Fibroblast of the aortic adventitia (primary cell): ENCODE measurements at regions not wholly inside any gene's neighbourhood (a gene's known extent, or its start where the extent isn't known, plus 50 kb on each side); places are given as distances from the start of the nearest gene placed in this dataset.
A peak's percentile ranks its signal among the peaks of the same experiment; 100 is the strongest.
"Not testable (repeated sequence)": the region's sequence is repeated elsewhere in the genome, so short reads cannot be mapped to it uniquely, and the experiment has no call there.

Experiments
- DNase-seq: peaks from one replicate; pipeline ENCODE4 v3.0.0-alpha.2; 2010; ENCODE audit warnings: low read depth
- H3K4me3 ChIP-seq: 2 replicates; pipeline ENCODE4 v1.5.1; 2011; ENCODE audit warnings: low read depth, mild to moderate bottlenecking, control low read depth, low read length, moderate library complexity
- TF ChIP-seq, protein P1 (sequence below): IDR thresholded peaks from 2 replicates; pipeline ENCODE4 v1.5.1; 2011; ENCODE audit warnings: mild to moderate bottlenecking, low read length, control low read depth, inconsistent platforms; ENCODE audit not compliant: insufficient read depth

DNA sequence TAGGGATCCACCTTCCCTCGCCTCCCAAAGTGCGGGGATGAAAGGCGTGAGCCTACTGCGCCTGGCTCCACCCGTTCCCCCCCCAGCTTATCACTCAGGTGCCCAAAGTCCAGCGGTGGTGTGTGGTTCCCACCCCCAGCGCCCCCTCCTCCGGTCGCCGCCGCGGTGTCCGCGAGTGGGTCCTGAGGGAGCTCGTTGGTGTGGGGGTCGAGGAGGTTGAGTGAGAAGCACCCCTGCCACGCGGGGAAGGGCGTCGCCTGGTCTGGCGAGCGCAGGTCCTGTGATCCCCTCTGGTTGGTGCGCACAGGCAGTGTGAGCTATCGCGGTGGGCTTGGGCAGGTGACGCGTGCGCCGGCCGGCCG, 3900.6 kb upstream of the OR11H1 start:
- TF ChIP-seq, protein P1, sequence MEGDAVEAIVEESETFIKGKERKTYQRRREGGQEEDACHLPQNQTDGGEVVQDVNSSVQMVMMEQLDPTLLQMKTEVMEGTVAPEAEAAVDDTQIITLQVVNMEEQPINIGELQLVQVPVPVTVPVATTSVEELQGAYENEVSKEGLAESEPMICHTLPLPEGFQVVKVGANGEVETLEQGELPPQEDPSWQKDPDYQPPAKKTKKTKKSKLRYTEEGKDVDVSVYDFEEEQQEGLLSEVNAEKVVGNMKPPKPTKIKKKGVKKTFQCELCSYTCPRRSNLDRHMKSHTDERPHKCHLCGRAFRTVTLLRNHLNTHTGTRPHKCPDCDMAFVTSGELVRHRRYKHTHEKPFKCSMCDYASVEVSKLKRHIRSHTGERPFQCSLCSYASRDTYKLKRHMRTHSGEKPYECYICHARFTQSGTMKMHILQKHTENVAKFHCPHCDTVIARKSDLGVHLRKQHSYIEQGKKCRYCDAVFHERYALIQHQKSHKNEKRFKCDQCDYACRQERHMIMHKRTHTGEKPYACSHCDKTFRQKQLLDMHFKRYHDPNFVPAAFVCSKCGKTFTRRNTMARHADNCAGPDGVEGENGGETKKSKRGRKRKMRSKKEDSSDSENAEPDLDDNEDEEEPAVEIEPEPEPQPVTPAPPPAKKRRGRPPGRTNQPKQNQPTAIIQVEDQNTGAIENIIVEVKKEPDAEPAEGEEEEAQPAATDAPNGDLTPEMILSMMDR, result no peak
- peak; percentile 4 for DNase-seq
- no peak overlapping the region for H3K4me3 ChIP-seq

GRCh38 chr22:11627798-11628650, 3900.0 kb upstream of the OR11H1 start:
- DNase-seq, result no peak
- TF ChIP-seq, protein P1, result no peak
- H3K4me3 ChIP-seq, result no peak overlapping the region

DNA sequence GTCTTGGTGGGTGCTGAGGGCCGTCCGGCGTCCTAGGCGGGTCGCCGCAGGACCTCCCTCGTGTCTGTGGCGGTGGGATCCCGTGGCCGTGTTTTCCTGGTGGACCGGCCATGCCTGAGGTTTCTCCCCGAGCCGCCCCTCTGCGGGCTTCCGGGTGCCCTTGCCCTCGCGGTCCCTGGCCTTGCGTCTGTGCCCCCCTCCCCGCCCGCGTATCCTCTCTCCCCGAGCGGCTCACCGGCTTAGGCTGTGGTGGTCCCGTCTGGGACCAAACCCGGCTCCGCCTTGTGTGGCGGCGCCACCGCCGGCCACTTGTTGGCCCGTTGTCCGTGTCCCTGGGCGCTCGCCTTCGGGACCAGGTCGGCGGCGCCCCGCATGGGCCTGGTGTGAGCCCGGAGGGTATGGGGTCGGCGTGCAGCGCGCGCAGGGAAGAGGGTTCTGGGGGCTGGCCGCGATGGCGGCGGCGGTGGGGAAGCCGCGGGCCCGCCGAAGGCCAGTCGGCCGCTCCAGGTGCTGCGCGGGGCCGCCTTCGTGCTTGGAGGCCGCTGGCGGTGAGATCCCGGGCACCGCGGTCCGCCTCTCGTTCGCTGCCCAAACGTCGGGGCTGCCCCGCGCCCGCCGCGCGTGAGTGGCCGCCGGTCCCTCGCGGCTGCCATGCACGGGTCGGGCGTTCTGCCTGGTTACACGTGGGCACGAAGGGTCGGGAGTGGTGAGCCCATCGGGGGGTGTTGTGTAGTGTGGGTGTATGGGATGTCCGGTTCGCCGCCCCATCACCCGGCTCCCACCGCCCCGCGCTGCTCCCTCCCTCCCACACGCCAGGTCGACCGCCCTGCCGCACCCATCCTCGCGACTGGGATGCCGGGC, 3899.1 kb upstream of the OR11H1 start:
- no peak for DNase-seq
- no peak overlapping the region for H3K4me3 ChIP-seq
- TF ChIP-seq, protein P1, result no peak

DNA sequence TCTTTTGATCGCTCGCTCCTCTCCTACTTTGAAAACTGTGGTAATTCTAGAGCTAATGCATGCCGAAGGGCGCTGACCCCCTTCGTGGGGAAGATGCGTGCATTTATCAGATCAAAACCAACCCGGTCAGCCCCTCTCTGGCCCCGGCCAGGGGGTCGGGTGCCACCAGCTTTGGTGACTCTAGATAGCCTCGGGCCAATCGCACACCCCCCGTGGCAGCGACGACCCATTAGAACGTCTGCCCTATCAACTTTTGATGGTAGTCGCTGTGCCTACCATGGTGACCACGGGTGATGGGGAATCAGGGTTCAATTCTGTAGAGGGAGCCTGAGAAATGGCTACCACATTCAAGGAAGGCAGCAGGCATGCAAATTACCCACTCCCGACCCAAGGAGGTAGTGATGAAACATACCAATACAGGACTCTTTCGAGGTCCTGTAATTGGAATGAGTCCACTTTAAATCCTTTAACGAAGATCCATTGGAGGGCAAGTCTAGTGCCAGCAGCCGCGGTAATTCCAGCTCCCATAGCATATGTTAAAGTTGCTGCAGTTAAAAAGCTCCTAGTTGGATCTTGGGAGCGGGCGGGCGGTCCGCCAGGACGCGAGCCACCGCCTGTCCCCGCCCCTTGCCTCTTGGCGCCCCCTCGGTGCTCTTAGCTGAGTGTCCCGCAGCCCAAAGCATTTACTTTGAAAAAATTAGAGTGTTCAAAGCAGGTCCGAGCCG, 3898.2 kb upstream of the OR11H1 start:
- no peak for DNase-seq
- TF ChIP-seq, protein P1, result no peak
- no peak overlapping the region for H3K4me3 ChIP-seq

GRCh38 chr22:11630386-11631084, 3897.5 kb upstream of the OR11H1 start:
- peak; percentile 9 for DNase-seq
- H3K4me3 ChIP-seq, result not testable (repeated sequence)
